Heart left ventricle (tissue), 16 donors: ENCODE measurements at regions not wholly inside any gene's neighbourhood (a gene's known extent, or its start where the extent isn't known, plus 50 kb on each side); places are given as distances from the start of the nearest gene placed in this dataset.

Experiments used
- ATAC-seq, 4 donors: fragments of 200-7000 bp; cut with Tn5 transposase; one replicate each; pipeline ENCODE4 v1.9.1; 2020 to 2022; ENCODE audit warnings: moderate library complexity in 4 of 4, mild to moderate bottlenecking in 3 of 4, moderate number of reproducible peaks in 1 of 4
- DNase-seq, 5 donors: peaks; one replicate each; pipeline ENCODE4 v3.0.0-alpha.2; 2020
- H3K27ac ChIP-seq, 12 donors: fragments of 200-600 bp; sonication (generic) in 4 of 12; one replicate each; pipeline versions ENCODE4 v1.5.0 to v1.8.0; 2016 to 2022; ENCODE audit warnings: mild to moderate bottlenecking in 2 of 12
- H3K27me3 ChIP-seq, 9 donors: fragments of 200-600 bp; sonication (generic) in 2 of 9; one replicate each; pipeline versions ENCODE4 v1.5.1 to v1.8.0; 2016 to 2022; ENCODE audit warnings: mild to moderate bottlenecking in 3 of 9
- H3K36me3 ChIP-seq, 9 donors: fragments of 200-600 bp; sonication (generic) in 2 of 9; one replicate each; pipeline versions ENCODE4 v1.5.0 to v1.8.0; 2018 to 2022; ENCODE audit warnings: mild to moderate bottlenecking in 2 of 9
- H3K4me1 ChIP-seq, 12 donors: fragments of 200-600 bp; sonication (generic) in 4 of 12; one replicate each; pipeline versions ENCODE4 v1.5.0 to v1.8.0; 2016 to 2022; ENCODE audit warnings: mild to moderate bottlenecking in 3 of 12
- H3K4me3 ChIP-seq, 12 donors: fragments of 200-600 bp; sonication (generic) in 4 of 12; one replicate each; pipeline versions ENCODE4 v1.5.0 to v1.8.0; 2017 to 2022; ENCODE audit warnings: mild to moderate bottlenecking in 9 of 12, moderate library complexity in 4 of 12
- H3K9me3 ChIP-seq, 12 donors: fragments of 200-600 bp; sonication (generic) in 4 of 12; one replicate each; pipeline versions ENCODE4 v1.5.0 to v1.8.0; 2016 to 2022; ENCODE audit warnings: mild to moderate bottlenecking in 1 of 12
- POLR2A ChIP-seq, 2 donors: fragments of 450-650 bp; IDR thresholded peaks; one replicate each; pipeline ENCODE4 v1.6.1; 2017; ENCODE audit warnings: antibody characterized with exemption in 2 of 2, mild to moderate bottlenecking in 2 of 2, moderate library complexity in 2 of 2
- WGBS, 4 donors: extraction: QIAGEN DNeasy Blood & Tissue Kit in 2 of 4; methylation state at CpG; one replicate each; pipeline versions ENCODE4 v1.1.5 to v1.1.7; 2013 to 2018; 5-methylcytosine and 5-hydroxymethylcytosine counted together
- intact Hi-C, 10 donors: fragments of 100-400 bp; cut with DNase I; formaldehyde crosslinking; loops; one replicate each; pipeline versions ENCODE4 v1.11.1 to v1.14.2; 2022
- TF ChIP-seq, protein P1 (sequence below), 12 donors: fragments of 200-600 bp; sonication (generic) in 4 of 12; IDR thresholded peaks; one replicate each; pipeline versions ENCODE4 v1.5.0 to v1.8.0; 2018 to 2022; ENCODE audit warnings: antibody characterized with exemption in 12 of 12, mild to moderate bottlenecking in 5 of 12
- donor health status: ischemic (EF 13 %, LVEDD 7.1; RV severe dilation, severe dysfunction).
- donor health status: healthy with polysubstance abuse.
- donor health status: DM: no; HTN: yes; CAD: no.
- donor health status: DM: no; HTN: no; CAD: no.
- donor health status: ischemic (EF 25% LVEDD 6.9; RV normal size, moderate dysfunction).
- donor health status: ischemic (EF 25% LVEDD 5.7; RV mildly dilated, moderate dysfunction).
- donor health status: healthy.
- donor health status: DM: yes; HTN: yes; CAD: no.
- donor health status: ischemic (EF 35%, LVEDD 5.7; RV mildly dilated, moderate dysfunction).
- donor health status: nonischemic (EF 11% LVEDD 7.7; RV severe dilation, severe dysfunction).
- donor health status: DM: yes; HTN: yes; CAD: no.
- donor health status: PGD.
- donor health status: ischemic (EF 29% LVEDD 5.4; RV normal size, mild dysfunction).
- donor health status: nonischemic (EF 23%, LVEDD 6.1; RV moderate dilation, normal function).

DNA sequence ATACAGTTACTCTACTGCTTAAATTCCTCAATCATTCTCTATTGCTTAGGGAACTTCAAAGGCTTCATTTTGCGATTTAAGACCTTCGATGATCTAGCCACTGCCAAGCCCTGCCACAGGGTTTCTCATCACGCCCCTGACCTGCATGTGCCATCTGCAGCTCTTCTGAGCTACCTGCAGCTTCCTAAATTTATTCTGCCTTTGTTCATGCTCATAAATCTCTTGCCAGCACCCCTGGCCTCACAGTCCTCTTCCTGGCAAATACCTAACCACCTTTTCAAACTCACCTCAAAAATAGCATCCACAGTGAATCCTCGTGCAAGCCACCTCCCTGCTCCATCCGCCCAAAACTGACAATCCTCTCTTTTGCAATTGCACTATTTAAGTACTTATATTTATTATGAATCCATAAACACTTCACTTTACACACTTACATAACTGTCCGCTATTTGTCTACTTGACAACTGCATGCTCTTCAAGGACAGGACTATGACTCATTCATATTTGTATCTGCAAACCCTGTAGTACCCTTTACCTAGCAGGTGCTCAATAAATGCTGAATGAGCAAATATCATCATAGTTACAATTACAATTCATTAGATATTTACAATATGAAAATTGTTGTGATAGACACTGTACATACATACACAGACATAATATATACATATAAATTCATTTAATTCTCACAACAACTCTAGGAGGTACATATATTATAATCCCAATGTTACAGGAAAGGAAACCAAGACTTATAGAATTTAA is 280.0 kb upstream of the RASGEF1B start:
- Histone ChIP-seq H3K4me1 (peaks cover 0 to 11% (median 0%) of the 10 kb centered on the region in 12 donors), H3K9me3 (no peaks in the 10 kb centered on the region), H3K27ac (no peak overlapping the region), H3K27me3 (no peaks in the 10 kb centered on the region), H3K4me3 (no peak overlapping the region), H3K36me3 (no peaks in the 10 kb centered on the region)
- no peak for TF ChIP-seq POLR2A (IDR thresholded peaks at IDR 0.05)
- TF ChIP-seq, protein P1, sequence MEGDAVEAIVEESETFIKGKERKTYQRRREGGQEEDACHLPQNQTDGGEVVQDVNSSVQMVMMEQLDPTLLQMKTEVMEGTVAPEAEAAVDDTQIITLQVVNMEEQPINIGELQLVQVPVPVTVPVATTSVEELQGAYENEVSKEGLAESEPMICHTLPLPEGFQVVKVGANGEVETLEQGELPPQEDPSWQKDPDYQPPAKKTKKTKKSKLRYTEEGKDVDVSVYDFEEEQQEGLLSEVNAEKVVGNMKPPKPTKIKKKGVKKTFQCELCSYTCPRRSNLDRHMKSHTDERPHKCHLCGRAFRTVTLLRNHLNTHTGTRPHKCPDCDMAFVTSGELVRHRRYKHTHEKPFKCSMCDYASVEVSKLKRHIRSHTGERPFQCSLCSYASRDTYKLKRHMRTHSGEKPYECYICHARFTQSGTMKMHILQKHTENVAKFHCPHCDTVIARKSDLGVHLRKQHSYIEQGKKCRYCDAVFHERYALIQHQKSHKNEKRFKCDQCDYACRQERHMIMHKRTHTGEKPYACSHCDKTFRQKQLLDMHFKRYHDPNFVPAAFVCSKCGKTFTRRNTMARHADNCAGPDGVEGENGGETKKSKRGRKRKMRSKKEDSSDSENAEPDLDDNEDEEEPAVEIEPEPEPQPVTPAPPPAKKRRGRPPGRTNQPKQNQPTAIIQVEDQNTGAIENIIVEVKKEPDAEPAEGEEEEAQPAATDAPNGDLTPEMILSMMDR (IDR thresholded peaks at IDR 0.05), result no peak
- no peak for DNase-seq
- ATAC-seq, result no peak
- intact Hi-C loops, result no loop called here
- WGBS, 4 donors, result 92 to 95% (median 93%) methylated on average over 6 of the region's 6 CpGs

DNA sequence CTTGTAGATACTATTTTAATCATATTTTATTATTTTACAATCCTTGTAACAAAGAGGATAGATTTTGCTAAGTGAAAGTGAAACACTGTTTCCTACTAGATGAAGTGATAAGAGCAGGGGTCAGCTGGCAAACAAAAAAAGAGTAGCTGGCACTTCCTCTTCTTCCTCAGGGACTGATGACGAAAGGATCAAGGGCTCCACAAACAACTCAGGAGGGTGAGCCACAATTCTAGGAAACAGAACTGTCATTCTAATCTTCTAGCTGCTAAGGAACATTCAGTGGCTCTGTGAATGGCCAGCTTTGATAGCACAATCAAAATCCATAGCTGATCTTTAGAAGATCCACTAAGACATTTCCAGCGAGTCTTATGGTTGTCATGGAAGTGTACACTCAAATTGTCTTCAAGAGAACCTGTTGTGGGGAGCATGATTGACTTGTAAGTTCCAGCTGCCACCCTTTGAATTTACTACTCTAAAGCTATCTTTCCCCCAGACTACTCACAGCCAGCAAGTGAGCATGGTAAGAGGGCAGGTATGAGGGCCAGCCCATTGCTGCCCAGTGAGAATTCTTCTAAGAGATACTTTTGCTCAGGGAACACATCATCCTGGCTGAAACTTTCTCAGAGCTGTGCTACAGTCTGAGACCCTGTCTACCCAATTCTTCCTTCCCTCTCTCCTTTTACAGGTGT is 275.7 kb upstream of the RASGEF1B start:
- peak in 2 of 4 donors; percentile 58 to 61 for ATAC-seq
- intact Hi-C loops, result no loop called here

DNA sequence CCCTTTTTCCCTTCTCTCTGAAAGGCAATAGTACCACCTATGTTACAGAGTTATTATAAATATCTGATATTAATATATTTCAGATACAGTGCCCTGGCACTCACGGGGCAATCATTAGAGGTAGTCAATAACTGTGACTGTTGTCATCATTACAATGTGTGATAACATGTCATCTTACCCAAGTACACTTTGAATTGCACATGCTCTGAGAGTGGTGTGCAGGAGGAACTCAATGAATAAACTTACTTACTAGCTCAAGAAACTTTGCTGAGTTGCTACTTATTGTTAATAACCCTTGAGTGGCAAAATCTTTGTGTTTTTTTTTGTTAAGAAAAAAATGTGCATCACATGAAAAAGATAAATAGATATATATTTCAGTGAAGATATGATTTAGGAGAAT is 275.1 kb upstream of the RASGEF1B start:
- Histone ChIP-seq H3K27me3 (no peaks in the 10 kb centered on the region), H3K4me3 (no peak overlapping the region), H3K27ac (peak overlapping the region in 1 of 12 donors; percentile 39), H3K36me3 (no peaks in the 10 kb centered on the region), H3K4me1 (peaks cover 0 to 16% (median 0%) of the 10 kb centered on the region in 12 donors), H3K9me3 (no peaks in the 10 kb centered on the region)
- TF ChIP-seq, protein P1 (IDR thresholded peaks at IDR 0.05), result no peak
- TF ChIP-seq POLR2A (IDR thresholded peaks at IDR 0.05), result no peak
- intact Hi-C loops, result no loop called here
- WGBS, 4 donors, result 60 to 72% (median 68%) methylated on average over 1 of the region's 1 CpG
- no peak for DNase-seq
- no peak for ATAC-seq

More for the DNA sequence above, 275.7 kb upstream of the RASGEF1B start:
- Histone ChIP-seq H3K36me3 (no peaks in the 10 kb centered on the region), H3K27ac (peak overlapping the region in 1 of 12 donors; percentile 69), H3K27me3 (no peaks in the 10 kb centered on the region), H3K9me3 (no peaks in the 10 kb centered on the region), H3K4me3 (no peak overlapping the region), H3K4me1 (peaks cover 0 to 16% (median 0%) of the 10 kb centered on the region in 12 donors)
- DNase-seq, result peak in 1 of 5 donors; percentile 16
- TF ChIP-seq POLR2A (IDR thresholded peaks at IDR 0.05), result no peak
- TF ChIP-seq, protein P1 (IDR thresholded peaks at IDR 0.05), result no peak
- WGBS, 4 donors, result 44 to 70% (median 50%) methylated on average over 2 of the region's 2 CpGs

DNA sequence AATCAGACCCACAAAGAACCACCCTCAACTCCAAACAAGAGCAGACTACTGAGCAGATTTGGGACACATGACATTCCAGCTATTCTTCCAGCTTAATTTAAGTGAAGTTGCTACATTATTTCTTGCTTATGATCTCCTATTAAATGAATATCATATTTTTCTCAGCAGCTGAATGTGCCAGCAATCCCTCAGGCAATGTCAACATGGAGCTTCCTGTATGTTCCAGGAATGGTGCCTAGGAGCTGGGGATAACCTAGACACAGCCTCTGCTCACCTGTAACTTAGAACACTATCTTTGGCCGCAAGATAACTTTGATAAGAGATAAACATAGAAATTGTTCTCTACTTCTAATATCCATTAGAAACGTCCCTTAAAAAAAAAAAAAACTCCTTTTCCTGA is 274.4 kb upstream of the RASGEF1B start:
- ATAC-seq, result no peak
- H3K27ac ChIP-seq, result no peak overlapping the region
- no peak overlapping the region for H3K4me3 ChIP-seq
- no peaks in the 10 kb centered on the region for H3K36me3 ChIP-seq
- no peak for DNase-seq
- peaks cover 0 to 17% (median 0%) of the 10 kb centered on the region in 12 donors for H3K4me1 ChIP-seq
- no peaks in the 10 kb centered on the region for H3K9me3 ChIP-seq
- TF ChIP-seq, protein P1 (IDR thresholded peaks at IDR 0.05), result no peak
- no peak for TF ChIP-seq POLR2A (IDR thresholded peaks at IDR 0.05)
- H3K27me3 ChIP-seq, result no peaks in the 10 kb centered on the region
- intact Hi-C loops, result no loop called here
- WGBS, 4 donors, result 58 to 79% (median 69%) methylated on average over 2 of the region's 2 CpGs
